T-cell (primary cell): ENCODE measurements at regions not wholly inside any gene's neighbourhood (a gene's known extent, or its start where the extent isn't known, plus 50 kb on each side); places are given as distances from the start of the nearest gene placed in this dataset.

Source experiments
- ATAC-seq, 4 experiments: fragments of 200-7000 bp in 3 of 4; fragments of 150-1000 bp in 1 of 4; cut with Tn5 transposase; replicated peaks in 1 of 4; 1 replicate in 3 of 4; 2 replicates in 1 of 4; pipeline ENCODE4 v1.10.0; 2021; ENCODE audit warnings: moderate library complexity in 3 of 4, mild to moderate bottlenecking in 2 of 4, moderate number of reproducible peaks in 1 of 4
- CTCF ChIA-PET, 2 donors: fragments of 300-600 bp; sonication (Branson Sonifier 250); formaldehyde crosslinking; loops; one replicate each; lab custom pipeline; 2022; ENCODE audit warnings: antibody characterized with exemption in 2 of 2; lab: Charles Lee
- POLR2A ChIA-PET, 2 donors: fragments of 300-600 bp; sonication (Branson Sonifier 250); formaldehyde crosslinking; loops; one replicate each; lab custom pipeline; 2022; ENCODE audit warnings: antibody characterized with exemption in 2 of 2; lab: Charles Lee
- DNase-seq, 35 experiments: peaks; one replicate each; pipeline versions ENCODE4 v3.0.0 to v3.0.0-alpha.2; 2013 to 2023
- H3K27ac ChIP-seq: one replicate; pipeline ENCODE4 v1.5.1; 2013; ENCODE audit warnings: low read length
- H3K27me3 ChIP-seq, 2 experiments: replicated peaks in 1 of 2; 1 replicate in 1 of 2; 2 replicates in 1 of 2; pipeline versions ENCODE4 v1.6.1 to v1.7.0; 2013; ENCODE audit warnings: low read length in 1 of 2, mixed read lengths in 1 of 2; ENCODE audit not compliant: control insufficient read depth in 2 of 2, insufficient read depth in 2 of 2; ENCODE audit errors: extremely low read depth in 1 of 2
- H3K36me3 ChIP-seq, 2 donors: 1 replicate in 1 of 2; 2 replicates in 1 of 2; pipeline versions ENCODE4 v1.6.1 to v1.7.0; 2013; ENCODE audit warnings: low read length in 1 of 2; ENCODE audit not compliant: control insufficient read depth in 2 of 2, insufficient read depth in 1 of 2; ENCODE audit errors: extremely low read depth in 1 of 2
- H3K4me1 ChIP-seq, 2 experiments: 1 replicate in 1 of 2; 2 replicates in 1 of 2; pipeline versions ENCODE4 v1.6.1 to v1.7.0; 2013; ENCODE audit warnings: low read length in 2 of 2, mixed read lengths in 1 of 2; ENCODE audit not compliant: insufficient read depth in 2 of 2, control insufficient read depth in 1 of 2; ENCODE audit errors: extremely low read depth in 1 of 2
- H3K4me3 ChIP-seq, 2 donors: 1 replicate in 1 of 2; 2 replicates in 1 of 2; pipeline versions ENCODE4 v1.5.1 to v1.7.0; 2013; ENCODE audit warnings: mild to moderate bottlenecking in 2 of 2, low read length in 1 of 2, moderate library complexity in 1 of 2; ENCODE audit not compliant: control insufficient read depth in 1 of 2; ENCODE audit errors: extremely low read depth in 1 of 2
- H3K9me3 ChIP-seq: 2 replicates; pipeline ENCODE4 v1.7.0; 2013
- H3K27ac Mint-ChIP-seq, 2 donors: one replicate each; pipeline ENCODE4 v1.8.0; 2020 to 2021; ENCODE audit warnings: mild to moderate bottlenecking in 2 of 2, mixed read lengths in 2 of 2
- H3K27me3 Mint-ChIP-seq, 2 donors: one replicate each; pipeline ENCODE4 v1.8.0; 2021 to 2022; ENCODE audit warnings: mixed read lengths in 2 of 2
- H3K36me3 Mint-ChIP-seq: one replicate; pipeline ENCODE4 v1.8.0; 2021; ENCODE audit warnings: mixed read lengths
- H3K4me1 Mint-ChIP-seq, 3 donors: one replicate each; pipeline ENCODE4 v1.8.0; 2020 to 2022; ENCODE audit warnings: mixed read lengths in 3 of 3, mild to moderate bottlenecking in 1 of 3
- H3K4me3 Mint-ChIP-seq, 3 donors: one replicate each; pipeline ENCODE4 v1.8.0; 2020 to 2022; ENCODE audit warnings: mild to moderate bottlenecking in 3 of 3, mixed read lengths in 3 of 3, moderate library complexity in 3 of 3
- H3K9me3 Mint-ChIP-seq, 3 donors: one replicate each; pipeline ENCODE4 v1.8.0; 2020 to 2022; ENCODE audit warnings: mixed read lengths in 3 of 3
- WGBS: methylation state at CpG from one replicate; pipeline ENCODE4 v1.1.5; 2013; ENCODE audit warnings: missing lambda C conversion rate; ENCODE audit not compliant: insufficient coverage; 5-methylcytosine and 5-hydroxymethylcytosine counted together

DNA sequence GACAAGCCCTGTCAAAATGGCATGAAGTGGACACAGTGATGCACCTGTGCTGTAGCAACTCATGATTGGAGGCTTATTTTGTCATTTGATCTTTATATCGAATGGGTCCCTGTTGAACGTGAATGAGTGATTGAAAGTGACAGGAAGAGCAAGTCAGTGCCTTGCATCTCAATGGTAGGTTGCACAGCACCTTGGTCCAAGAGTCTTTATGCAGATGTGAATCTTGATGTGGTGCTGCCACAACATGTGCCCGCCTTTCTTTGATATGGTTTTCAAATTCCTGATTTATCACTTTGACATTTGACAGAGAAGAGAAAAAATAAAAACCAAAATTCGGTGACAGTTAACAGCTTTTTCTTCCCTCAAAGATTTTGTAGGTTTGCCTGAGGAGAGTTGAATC is 1182.4 kb downstream of the DNAJB9 start:
- no peak for DNase-seq
- no peak overlapping the region for H3K27ac Mint-ChIP-seq
- H3K4me3 Mint-ChIP-seq, result no peak overlapping the region

DNA sequence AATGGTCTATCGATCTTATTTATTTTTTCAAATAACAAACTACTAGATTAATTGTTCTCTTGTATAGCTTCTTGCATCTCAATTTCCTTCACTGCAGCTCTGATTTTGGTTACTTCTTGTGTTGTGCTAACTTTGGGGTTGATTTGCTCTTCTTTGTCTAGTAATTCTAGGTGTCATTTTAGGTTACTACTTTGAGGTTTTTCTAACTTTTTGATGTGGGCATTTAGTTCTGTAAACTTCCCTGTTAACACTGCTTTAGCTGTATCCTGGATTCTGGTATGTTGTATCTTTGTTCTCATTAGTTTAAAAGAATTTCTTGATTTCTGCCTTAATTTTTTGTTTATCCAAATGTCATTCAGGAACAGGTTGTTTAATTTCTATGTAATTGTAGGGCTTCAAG is 1188.0 kb downstream of the DNAJB9 start:
- WGBS, result no CpG with 5 or more reads among the region's 1 CpG
- ChIA-PET CTCF (no interaction called here), POLR2A (no interaction called here)
- Histone ChIP-seq H3K27ac (no peak overlapping the region), H3K27me3 (peaks cover 0 to 7% of the 10 kb centered on the region in 2 experiments), H3K9me3 (no peaks in the 10 kb centered on the region), H3K36me3 (no peaks in the 10 kb centered on the region), H3K4me3 (no peak overlapping the region), H3K4me1 (no peaks in the 10 kb centered on the region)
- Mint-ChIP-seq H3K4me3 (no peak overlapping the region), H3K27ac (no peak overlapping the region), H3K36me3 (no peaks in the 10 kb centered on the region), H3K9me3 (peaks cover 10 to 22% (median 12%) of the 10 kb centered on the region in 3 donors), H3K27me3 (no peaks in the 10 kb centered on the region), H3K4me1 (no peaks in the 10 kb centered on the region)
- ATAC-seq (no peak), DNase-seq (no peak)

More for the DNA sequence above, 1182.4 kb downstream of the DNAJB9 start:
- Histone ChIP-seq H3K27me3 (no peaks in the 10 kb centered on the region), H3K9me3 (no peaks in the 10 kb centered on the region), H3K4me3 (no peak overlapping the region), H3K27ac (no peak overlapping the region), H3K4me1 (no peaks in the 10 kb centered on the region), H3K36me3 (no peaks in the 10 kb centered on the region)
- POLR2A ChIA-PET, result no interaction called here
- Mint-ChIP-seq H3K27me3 (no peaks in the 10 kb centered on the region), H3K36me3 (no peaks in the 10 kb centered on the region), H3K9me3 (peaks cover 7 to 10% (median 8%) of the 10 kb centered on the region in 3 donors), H3K4me1 (no peaks in the 10 kb centered on the region)
- CTCF ChIA-PET, result no interaction called here
- no peak for ATAC-seq
- WGBS, result 88% methylated on average over 2 of the region's 4 CpGs

DNA sequence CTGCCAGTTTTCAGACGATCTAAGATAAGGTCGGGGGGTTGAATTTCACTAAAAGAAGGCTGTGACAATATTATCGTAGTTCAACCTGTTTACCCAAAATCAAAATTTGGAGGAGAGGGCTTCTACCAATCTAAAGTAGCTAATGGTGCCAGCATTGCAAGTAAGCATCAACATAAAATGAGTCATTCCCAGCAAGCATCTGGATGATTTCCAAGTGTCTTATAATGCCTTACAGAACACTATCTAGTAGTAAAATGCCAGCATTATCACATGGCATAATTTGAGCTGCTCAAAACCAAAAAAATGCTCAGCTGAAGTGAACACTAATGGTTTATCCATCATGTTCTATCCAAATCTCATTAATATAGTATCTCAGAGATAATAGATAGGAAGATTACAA is 1193.9 kb downstream of the DNAJB9 start:
- 93% methylated on average over 2 of the region's 3 CpGs for WGBS
- ATAC-seq (no peak), DNase-seq (no peak)
- Mint-ChIP-seq H3K36me3 (no peaks in the 10 kb centered on the region), H3K27ac (no peak overlapping the region), H3K9me3 (peaks cover 0 to 13% (median 8%) of the 10 kb centered on the region in 3 donors), H3K4me1 (no peaks in the 10 kb centered on the region), H3K4me3 (no peak overlapping the region), H3K27me3 (no peaks in the 10 kb centered on the region)
- Histone ChIP-seq H3K27ac (no peak overlapping the region), H3K9me3 (no peaks in the 10 kb centered on the region), H3K4me1 (no peaks in the 10 kb centered on the region), H3K4me3 (no peak overlapping the region), H3K27me3 (peaks cover 0 to 7% of the 10 kb centered on the region in 2 experiments), H3K36me3 (no peaks in the 10 kb centered on the region)
- ChIA-PET POLR2A (no interaction called here), CTCF (no interaction called here)

DNA sequence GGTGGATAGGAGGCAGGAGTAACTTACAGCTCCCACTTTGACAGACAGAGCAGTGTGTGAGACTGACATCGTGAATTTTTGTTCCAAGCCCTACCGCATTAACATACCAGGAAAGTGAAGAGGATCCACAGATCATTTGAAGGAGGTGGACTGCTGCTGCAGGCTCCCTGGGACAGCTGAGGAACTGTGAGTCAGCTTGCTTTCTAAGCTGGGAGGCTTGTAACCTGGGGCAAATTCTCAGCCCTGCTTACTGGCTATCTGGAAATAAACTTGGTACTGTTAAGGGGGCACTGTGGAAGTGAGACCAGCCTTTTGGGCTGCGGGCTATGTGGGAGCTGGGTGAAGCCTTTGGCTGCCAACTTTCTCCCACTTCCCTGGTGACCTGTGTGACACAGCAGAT is 1202.5 kb downstream of the DNAJB9 start:
- ATAC-seq (no peak), DNase-seq (no peak)
- H3K27ac Mint-ChIP-seq, result no peak overlapping the region
- no peaks in the 10 kb centered on the region for H3K4me1 Mint-ChIP-seq
- no peak overlapping the region for H3K27ac ChIP-seq
- H3K4me3 ChIP-seq, result no peak overlapping the region
- H3K4me1 ChIP-seq, result no peaks in the 10 kb centered on the region
- H3K36me3 ChIP-seq, result no peaks in the 10 kb centered on the region
- POLR2A ChIA-PET, result no interaction called here
- H3K9me3 Mint-ChIP-seq, result peaks cover 4 to 22% (median 21%) of the 10 kb centered on the region in 3 donors
- H3K9me3 ChIP-seq, result no peaks in the 10 kb centered on the region
- no peaks in the 10 kb centered on the region for H3K27me3 Mint-ChIP-seq
- WGBS, result 100% methylated on average over 1 of the region's 3 CpGs
- CTCF ChIA-PET, result no interaction called here
- H3K36me3 Mint-ChIP-seq, result no peaks in the 10 kb centered on the region
- no peaks in the 10 kb centered on the region for H3K27me3 ChIP-seq
- H3K4me3 Mint-ChIP-seq, result no peak overlapping the region

DNA sequence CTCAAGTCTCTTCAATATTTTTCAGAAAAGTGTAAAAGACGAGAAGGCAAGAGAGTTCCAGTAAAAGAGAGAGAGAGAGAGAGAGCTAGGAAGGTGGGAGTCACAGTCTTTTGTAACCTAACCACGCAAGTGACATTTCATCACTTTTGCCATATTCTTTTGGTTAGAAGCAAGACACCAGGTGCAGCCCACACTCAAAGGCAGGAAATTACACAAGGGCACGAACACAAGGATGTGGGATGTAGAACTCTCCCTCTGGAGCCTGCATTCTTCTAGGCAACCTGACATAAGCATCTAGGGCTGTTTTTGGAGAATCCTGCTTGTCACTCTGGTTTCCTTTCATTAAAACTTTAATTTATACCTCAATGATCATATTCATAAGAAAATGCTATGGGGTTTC is 1213.1 kb downstream of the DNAJB9 start:
- Histone ChIP-seq H3K27me3 (no peaks in the 10 kb centered on the region), H3K4me1 (no peaks in the 10 kb centered on the region), H3K27ac (no peak overlapping the region), H3K4me3 (no peak overlapping the region), H3K36me3 (no peaks in the 10 kb centered on the region), H3K9me3 (no peaks in the 10 kb centered on the region)
- no peaks in the 10 kb centered on the region for H3K4me1 Mint-ChIP-seq
- ChIA-PET POLR2A (interaction anchor here in 1 of 2 donors (0.6 kb wide), 1 partner anchor 13 kb away, joined by 3 read pairs; no protein-coding TSS in a partner anchor), CTCF (no interaction called here)
- no peak overlapping the region for H3K27ac Mint-ChIP-seq
- no peak for DNase-seq
- H3K36me3 Mint-ChIP-seq, result no peaks in the 10 kb centered on the region
- H3K27me3 Mint-ChIP-seq, result no peaks in the 10 kb centered on the region
- no peak overlapping the region for H3K4me3 Mint-ChIP-seq
- 0% methylated on average over 1 of the region's 3 CpGs for WGBS
- H3K9me3 Mint-ChIP-seq, result peaks cover 2 to 7% (median 4%) of the 10 kb centered on the region in 3 donors
- no peak for ATAC-seq

DNA sequence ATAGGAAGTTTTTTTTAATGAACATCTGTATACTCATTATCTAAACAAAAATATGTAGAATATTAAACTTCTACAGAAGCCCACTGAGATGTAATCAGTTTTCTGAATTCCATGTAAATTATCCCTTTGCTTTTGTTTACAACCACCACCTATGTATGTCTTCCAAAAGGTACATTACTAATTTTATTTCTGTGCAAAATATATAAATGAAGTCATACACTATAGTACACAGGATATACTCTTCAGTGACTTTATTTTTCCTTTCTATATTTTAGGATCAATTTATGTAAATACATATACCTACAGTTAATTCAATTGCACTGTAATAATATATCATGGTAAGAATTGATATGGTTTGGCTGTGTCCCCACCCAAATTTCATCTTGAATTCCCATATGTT is 1236.9 kb downstream of the DNAJB9 start:
- Histone ChIP-seq H3K9me3 (no peaks in the 10 kb centered on the region), H3K27ac (no peak overlapping the region), H3K27me3 (no peaks in the 10 kb centered on the region), H3K4me1 (no peaks in the 10 kb centered on the region), H3K36me3 (no peaks in the 10 kb centered on the region), H3K4me3 (no peak overlapping the region)
- H3K9me3 Mint-ChIP-seq, result peaks cover 0 to 7% (median 0%) of the 10 kb centered on the region in 3 donors
- H3K36me3 Mint-ChIP-seq, result no peaks in the 10 kb centered on the region
- no peaks in the 10 kb centered on the region for H3K27me3 Mint-ChIP-seq
- no peaks in the 10 kb centered on the region for H3K4me1 Mint-ChIP-seq
- ATAC-seq, result no peak
- ChIA-PET CTCF (no interaction called here), POLR2A (no interaction called here)
- DNase-seq, result no peak
- no peak overlapping the region for H3K4me3 Mint-ChIP-seq
- no peak overlapping the region for H3K27ac Mint-ChIP-seq

DNA sequence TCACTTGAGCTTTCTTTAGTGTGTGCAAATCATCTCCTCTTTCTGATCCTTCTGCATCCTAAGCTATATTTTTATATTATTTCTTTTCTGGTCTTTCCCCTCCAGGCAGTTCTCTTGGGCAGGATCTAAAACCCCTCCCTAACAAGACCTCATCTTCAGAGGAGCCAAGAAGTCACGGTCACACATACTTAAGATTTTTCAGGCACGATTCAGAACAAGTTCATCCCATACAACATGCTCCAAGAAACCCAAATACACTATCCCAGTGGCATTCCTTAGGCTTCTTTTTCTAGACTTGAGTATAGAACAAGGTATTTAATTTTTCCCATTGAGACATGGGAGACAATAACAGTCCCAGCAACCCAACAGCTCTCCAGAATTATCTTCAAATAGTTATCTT is 1251.5 kb downstream of the DNAJB9 start:
- Histone ChIP-seq H3K27ac (no peak overlapping the region), H3K4me1 (no peaks in the 10 kb centered on the region), H3K36me3 (no peaks in the 10 kb centered on the region), H3K4me3 (no peak overlapping the region), H3K27me3 (no peaks in the 10 kb centered on the region), H3K9me3 (no peaks in the 10 kb centered on the region)
- H3K36me3 Mint-ChIP-seq, result no peaks in the 10 kb centered on the region
- H3K4me1 Mint-ChIP-seq, result no peaks in the 10 kb centered on the region
- ATAC-seq (no peak), DNase-seq (no peak)
- no peak overlapping the region for H3K27ac Mint-ChIP-seq
- ChIA-PET POLR2A (no interaction called here), CTCF (no interaction called here)
- H3K27me3 Mint-ChIP-seq, result no peaks in the 10 kb centered on the region
- 34% methylated on average over 2 of the region's 2 CpGs for whole genome bisulfite sequencing
- no peak overlapping the region for H3K4me3 Mint-ChIP-seq
- peaks cover 14 to 22% (median 14%) of the 10 kb centered on the region in 3 donors for H3K9me3 Mint-ChIP-seq
